Pulmonary artery endothelial cell (primary cell): ENCODE measurements at regions not wholly inside any gene's neighbourhood (a gene's known extent, or its start where the extent isn't known, plus 50 kb on each side); places are given as distances from the start of the nearest gene placed in this dataset.

Experiments used
- DNase-seq: peaks from one replicate; pipeline ENCODE4 v3.0.0-alpha.2; 2011; ENCODE audit warnings: low read depth, low spot score

DNA sequence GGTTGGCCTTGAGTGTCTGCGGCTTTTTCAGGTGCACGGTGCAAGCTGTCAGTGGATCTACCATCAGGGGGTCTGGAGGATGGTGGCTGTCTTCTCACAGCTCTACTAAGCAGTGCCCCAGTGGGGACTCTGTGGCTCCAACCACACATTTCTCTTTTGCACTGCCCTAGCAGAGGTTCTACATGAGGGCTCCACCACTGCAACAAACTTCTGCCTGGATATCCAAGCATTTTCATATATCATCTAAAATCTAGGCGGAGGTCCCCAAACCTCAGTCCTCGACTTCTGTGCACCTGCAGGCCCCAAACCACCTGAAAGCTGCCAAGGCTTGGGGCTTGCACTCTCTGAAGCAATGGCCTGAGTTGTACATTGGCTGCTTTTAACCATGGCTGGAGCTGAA is 601.5 kb downstream of the MTRR start:
- DNase-seq, result no peak

- DNase-seq, result no peak
Measured at GRCh38 chr5:8471581-8471980, 602.6 kb downstream of the MTRR start.

DNA sequence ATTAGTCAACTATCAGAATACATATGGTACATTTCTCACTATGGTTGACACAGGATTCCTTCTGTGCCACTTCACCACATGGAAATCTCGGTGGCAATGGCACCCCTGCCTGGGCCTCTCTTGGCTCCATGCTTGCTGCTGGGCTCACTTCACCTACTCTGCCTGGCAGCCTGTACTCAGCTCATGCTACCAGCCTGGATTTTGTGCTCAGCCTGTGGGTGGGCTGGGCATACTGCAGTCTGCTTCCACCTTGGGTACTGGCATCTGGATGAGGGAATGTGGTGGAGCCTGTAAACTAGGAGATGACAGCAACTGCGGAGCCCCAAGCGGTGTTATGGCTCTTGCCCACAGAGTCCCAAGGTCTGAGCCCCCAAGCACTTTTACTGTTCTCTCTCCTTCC is 604.1 kb downstream of the MTRR start:
- no peak for DNase-seq

DNA sequence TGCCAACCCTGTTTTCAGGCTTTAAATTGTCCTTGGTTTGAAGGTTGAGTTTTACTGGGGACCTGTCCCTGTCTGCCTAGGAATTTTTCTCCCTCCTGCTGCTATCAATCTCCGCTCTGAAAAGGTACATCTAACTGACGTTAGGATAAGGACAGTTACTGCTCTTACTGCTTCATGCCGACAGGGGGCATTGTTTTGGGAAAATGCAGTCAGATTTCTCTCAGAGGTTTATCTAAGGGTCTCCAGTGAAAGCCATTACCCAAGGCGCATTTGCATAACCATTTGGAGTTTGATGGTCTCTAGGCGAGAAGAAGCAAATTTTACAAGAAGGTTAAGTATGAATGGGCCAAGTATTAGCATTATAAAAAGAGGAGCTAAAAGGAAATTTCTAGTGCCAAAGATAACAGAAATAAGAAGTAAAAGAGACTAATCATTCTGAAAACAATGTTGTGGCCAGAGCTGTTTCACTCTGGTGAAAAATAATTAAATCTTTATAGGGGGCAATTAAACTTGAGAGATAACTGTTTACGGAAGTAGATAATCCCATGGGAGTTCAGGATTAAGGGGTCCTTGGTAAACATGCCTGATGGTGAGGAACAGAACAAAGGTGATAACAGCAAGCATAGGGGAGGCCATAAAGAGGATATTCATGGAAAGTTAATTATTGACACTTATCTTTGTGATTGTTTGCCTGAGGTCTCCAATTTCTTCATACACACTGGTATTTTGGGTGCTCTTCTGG is 605.0 kb downstream of the MTRR start:
- DNase-seq, result no peak

- DNase-seq, result no peak
Measured at GRCh38 chr5:8474569-8474930, 605.6 kb downstream of the MTRR start.

- DNase-seq, result no peak
Measured at GRCh38 chr5:8478326-8478725, 609.4 kb downstream of the MTRR start.

DNA sequence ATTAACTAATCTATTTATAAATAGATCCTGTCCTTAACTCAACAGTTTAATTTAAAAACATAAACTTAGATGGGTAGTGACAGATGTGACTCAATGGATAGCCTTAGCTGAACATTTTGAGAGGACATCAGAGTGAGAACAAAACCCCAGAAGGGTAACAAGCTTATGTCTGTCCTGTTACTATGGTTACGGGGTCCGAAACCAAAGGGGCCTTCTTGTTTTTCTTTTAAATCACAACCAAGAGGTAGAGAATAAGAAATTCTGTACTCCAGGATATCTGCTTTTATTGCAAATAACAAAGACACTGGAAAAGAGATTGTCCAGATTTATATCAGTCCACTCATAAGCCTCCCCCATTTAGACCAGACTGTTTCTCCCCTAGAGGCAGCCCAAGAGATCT is 612.1 kb downstream of the MTRR start:
- DNase-seq, result no peak

DNA sequence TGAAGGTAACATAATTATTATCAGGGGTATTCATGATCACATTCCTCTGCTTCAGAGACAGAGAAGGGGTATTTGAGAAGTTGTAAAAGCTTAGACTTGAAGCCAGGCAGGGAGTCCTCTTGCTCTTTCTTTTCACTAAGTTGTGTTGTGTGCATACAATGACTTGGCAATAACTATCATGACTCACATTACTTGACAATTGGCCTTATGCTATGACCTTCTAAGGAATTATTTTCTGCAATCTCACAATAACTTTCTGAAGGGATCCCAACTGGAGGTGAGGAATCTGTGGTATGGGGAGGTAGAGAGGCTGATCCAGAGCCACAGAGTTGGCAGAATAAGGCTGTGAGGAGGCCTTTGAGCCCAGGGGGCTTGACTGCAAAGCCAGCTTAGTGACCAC is 622.3 kb downstream of the MTRR start:
- DNase-seq, result no peak

- no peak for DNase-seq
Measured at GRCh38 chr5:8493176-8493575, 624.2 kb downstream of the MTRR start.

DNA sequence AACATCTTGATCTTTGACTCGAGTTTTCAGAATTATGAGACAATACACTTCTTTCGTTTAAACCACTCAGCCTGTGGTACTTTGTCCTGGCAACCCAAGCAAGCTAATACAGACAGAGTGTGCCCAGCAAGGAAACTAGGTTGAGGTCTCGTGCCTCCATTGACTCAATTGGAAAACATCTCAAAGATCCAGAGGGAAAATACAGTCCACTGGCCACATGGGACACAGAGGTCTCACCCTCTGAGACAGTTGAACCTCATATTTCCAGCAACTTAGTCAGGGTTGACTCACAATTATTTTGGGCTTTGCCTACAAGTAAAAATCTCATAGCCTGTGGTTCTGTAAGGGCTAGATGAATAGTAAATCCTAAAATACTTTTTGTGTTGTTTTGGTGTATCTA is 631.5 kb downstream of the MTRR start:
- no peak for DNase-seq

- no peak for DNase-seq
Measured at GRCh38 chr5:8505196-8505595, 636.2 kb downstream of the MTRR start.

DNA sequence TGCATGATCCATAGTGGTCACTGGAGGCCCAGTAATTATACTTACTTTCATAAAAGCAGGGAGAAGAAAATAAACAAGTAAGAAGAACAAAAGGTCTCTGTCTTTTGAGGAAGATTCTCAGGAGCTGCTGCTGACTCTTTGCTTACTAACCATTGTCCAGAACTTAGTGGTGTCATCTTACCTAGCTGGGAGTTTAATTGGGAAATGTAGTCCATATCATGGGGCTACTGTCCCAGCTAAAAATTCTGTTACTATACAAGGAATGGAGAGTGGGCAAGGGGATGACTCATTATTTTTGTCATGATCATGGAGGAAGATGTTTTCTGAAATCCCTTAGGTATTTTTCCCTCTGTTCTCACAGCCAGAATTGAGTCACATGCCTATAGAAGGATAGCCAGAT is 639.3 kb downstream of the MTRR start:
- DNase-seq, result no peak

GRCh38 chr5:8516356-8516755 is 647.4 kb downstream of the MTRR start:
- DNase-seq, result no peak

GRCh38 chr5:8517456-8517855 is 648.5 kb downstream of the MTRR start:
- DNase-seq, result no peak

DNA sequence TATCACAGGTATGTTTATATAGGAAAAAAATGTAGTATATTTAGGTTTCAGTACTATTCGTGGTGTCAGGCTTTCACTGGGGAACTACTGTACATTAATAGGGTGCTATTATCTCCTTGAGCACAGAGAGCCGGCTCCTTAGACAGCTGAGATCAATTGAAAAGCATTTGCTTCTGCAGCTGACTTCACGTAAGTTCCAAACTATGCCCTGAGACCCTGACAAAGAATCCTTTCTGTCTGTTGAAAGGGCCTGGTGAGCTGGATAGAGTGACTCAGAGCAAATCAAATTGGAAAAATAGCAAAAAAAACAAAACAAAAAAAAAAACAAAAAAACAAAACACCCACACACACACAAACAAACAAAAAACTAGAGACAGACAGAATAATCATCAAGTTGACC is 652.0 kb downstream of the MTRR start:
- no peak for DNase-seq

DNA sequence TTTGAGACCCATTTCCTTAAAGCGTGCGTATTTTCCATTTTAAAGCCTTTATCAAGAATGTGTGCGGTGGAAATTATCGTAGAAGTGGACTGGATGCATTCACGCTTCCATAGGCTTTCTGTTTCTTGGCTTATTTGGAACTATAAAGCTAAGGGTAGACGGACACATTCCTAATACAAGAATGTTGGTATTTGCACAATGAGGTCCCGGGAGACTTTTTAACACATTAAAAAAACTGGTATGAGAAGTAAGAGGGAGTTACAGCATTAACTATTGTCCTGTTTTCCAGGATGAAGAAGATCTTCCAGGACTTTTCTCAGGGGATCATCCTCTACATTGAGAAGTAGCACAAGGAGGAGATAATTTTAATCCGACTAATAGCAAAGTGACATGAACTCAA is 653.0 kb downstream of the MTRR start:
- DNase-seq, result no peak

GRCh38 chr5:8522646-8523045 is 653.7 kb downstream of the MTRR start:
- DNase-seq, result no peak

GRCh38 chr5:8523501-8523900 is 654.6 kb downstream of the MTRR start:
- DNase-seq, result no peak

GRCh38 chr5:8525819-8526218 is 656.9 kb downstream of the MTRR start:
- no peak for DNase-seq

DNA sequence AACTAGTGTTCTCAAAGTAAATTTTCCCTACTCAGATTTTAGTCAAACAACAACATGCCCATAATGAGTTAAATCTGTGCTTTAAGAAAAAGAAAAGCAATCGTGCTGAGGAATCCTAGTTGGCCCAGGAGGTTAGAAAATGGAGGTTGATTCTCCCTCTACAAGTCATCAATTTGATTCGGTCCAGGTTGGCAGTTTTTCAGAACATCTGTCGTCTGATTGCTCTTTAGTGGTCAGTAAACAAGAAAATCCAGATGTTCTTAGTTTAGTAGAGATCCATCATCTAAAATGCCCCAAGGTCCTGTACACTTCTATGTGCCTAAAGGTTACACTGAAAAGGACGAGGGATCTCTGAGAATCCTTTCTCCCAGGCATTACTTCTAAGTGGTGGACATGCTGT is 659.2 kb downstream of the MTRR start:
- DNase-seq, result no peak

GRCh38 chr5:8538821-8539220 is 669.9 kb downstream of the MTRR start:
- no peak for DNase-seq

DNA sequence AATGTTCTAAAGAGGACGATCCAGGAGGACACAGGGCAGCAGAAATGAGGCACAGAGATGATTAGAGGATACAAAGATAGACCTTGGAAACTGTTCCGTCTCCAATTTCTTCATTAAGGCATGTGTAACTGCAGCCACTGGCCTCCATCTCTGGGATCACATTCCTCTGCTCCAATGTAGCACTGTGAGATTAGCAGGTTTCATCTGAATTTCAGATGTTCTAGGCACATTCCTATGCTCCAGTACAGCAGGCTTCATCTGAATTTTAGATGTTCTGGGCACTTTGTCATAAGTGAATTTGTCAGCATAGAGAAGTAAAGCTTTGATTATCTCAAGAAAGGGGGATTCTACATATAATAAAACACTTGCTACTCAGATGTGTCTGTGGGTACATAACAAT is 671.4 kb downstream of the MTRR start:
- DNase-seq, result no peak

GRCh38 chr5:8550921-8551320 is 682.0 kb downstream of the MTRR start:
- no peak for DNase-seq

DNA sequence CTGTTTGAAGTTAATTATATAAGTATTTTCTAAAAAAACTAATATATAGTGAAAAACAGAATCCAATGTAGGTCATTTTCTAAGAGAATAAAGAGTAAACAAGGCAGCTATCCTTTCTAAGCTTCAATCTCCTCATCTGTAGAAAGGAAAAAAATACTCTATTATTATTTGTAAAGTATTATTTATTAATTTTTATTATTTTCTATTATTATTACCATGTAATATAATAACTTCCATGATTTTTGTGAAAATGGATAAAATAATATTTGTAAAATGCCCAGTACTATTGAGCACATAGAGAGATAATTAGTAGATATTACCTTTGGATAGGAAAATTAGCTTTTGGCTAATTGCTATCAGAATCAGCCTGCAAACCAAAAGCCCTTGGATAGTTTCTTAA is 684.4 kb downstream of the MTRR start:
- no peak for DNase-seq
